Fibroblast of lung (primary cell): ENCODE measurements at regions not wholly inside any gene's neighbourhood (a gene's known extent, or its start where the extent isn't known, plus 50 kb on each side); places are given as distances from the start of the nearest gene placed in this dataset.

Experiments
- EZH2 ChIP-seq: IDR thresholded peaks from 2 replicates; pipeline ENCODE4 v1.5.1; 2012; ENCODE audit warnings: low read length, control low read depth, mild to moderate bottlenecking; ENCODE audit errors: missing control alignments
- TF ChIP-seq, protein P1 (sequence below), 2 donors: IDR thresholded peaks in 1 of 2; conservative IDR thresholded peaks in 1 of 2; 1 replicate in 1 of 2; 2 replicates in 1 of 2; pipeline ENCODE4 v1.5.1; 2011 to 2012; ENCODE audit warnings: low read length in 2 of 2, control low read depth in 1 of 2, inconsistent platforms in 1 of 2, low read depth in 1 of 2, mild to moderate bottlenecking in 1 of 2

GRCh38 chr12:124196236-124196635 is 98.7 kb upstream of the RFLNA start:
- TF ChIP-seq, protein P1, sequence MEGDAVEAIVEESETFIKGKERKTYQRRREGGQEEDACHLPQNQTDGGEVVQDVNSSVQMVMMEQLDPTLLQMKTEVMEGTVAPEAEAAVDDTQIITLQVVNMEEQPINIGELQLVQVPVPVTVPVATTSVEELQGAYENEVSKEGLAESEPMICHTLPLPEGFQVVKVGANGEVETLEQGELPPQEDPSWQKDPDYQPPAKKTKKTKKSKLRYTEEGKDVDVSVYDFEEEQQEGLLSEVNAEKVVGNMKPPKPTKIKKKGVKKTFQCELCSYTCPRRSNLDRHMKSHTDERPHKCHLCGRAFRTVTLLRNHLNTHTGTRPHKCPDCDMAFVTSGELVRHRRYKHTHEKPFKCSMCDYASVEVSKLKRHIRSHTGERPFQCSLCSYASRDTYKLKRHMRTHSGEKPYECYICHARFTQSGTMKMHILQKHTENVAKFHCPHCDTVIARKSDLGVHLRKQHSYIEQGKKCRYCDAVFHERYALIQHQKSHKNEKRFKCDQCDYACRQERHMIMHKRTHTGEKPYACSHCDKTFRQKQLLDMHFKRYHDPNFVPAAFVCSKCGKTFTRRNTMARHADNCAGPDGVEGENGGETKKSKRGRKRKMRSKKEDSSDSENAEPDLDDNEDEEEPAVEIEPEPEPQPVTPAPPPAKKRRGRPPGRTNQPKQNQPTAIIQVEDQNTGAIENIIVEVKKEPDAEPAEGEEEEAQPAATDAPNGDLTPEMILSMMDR (conservative IDR thresholded peaks at IDR 0.05 in 1 of 2, IDR thresholded peaks at IDR 0.05 in 1 of 2; ENCODE audit: low read depth in 1 of 2, low read length in 2 of 2), result no peak
- TF ChIP-seq EZH2, result no peak
